HG03575 (cell line): ENCODE measurements at regions not wholly inside any gene's neighbourhood (a gene's known extent, or its start where the extent isn't known, plus 50 kb on each side); places are given as distances from the start of the nearest gene placed in this dataset.
"Not testable (repeated sequence)": the region's sequence is repeated elsewhere in the genome, so short reads cannot be mapped to it uniquely, and the experiment has no call there.

Source experiments
- ATAC-seq: cut with Tn5 transposase; IDR thresholded peaks from one replicate; pipeline ENCODE4 v1.9.1; 2021; ENCODE audit not compliant: unreplicated experiment, insufficient number of reproducible peaks, low FRiP score; ENCODE audit errors: extremely low read depth

- ATAC-seq = not testable (repeated sequence)
Measured at GRCh38 chr15:81705727-81706126, 331.7 kb upstream of the TMC3 start.

DNA sequence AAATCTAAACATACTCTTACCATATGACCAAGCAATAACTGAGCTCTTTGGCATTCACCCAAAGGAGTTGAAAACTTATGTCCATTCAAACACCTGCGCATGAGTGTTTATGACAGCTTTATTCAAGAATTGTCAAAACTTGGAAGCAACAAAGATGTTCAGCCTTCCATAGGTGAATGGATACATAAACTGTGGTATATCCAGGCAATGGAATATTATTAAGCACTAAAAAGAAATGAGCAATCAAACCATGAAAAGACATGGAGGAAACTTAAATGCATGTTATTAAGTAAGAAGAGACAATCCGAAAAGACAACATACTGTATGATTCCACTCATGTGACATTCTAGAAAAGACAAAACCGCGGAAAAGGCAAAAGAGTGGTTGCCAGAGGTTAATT, 312.0 kb upstream of the TMC3 start:
- ATAC-seq = no peak

DNA sequence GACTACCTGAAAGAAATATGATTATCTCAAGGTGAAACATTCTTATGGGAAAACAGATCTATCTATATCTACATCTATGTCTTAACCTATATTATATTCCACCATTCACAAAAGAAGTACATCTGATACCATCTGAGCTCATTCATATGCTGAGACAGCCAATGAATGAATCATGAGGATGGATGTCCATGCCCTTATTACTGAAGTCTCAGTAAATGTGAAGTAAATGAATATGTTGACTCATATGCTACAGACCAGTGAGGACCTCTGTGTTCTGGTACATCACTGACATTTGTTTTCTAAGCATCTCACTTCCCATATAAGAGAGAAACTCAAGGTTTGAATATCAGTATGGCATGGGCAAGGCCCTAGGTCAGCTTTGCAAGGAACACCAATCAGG, 311.2 kb upstream of the TMC3 start:
- no peak for ATAC-seq

GRCh38 chr15:81680829-81681228, 306.8 kb upstream of the TMC3 start:
- ATAC-seq = no peak

DNA sequence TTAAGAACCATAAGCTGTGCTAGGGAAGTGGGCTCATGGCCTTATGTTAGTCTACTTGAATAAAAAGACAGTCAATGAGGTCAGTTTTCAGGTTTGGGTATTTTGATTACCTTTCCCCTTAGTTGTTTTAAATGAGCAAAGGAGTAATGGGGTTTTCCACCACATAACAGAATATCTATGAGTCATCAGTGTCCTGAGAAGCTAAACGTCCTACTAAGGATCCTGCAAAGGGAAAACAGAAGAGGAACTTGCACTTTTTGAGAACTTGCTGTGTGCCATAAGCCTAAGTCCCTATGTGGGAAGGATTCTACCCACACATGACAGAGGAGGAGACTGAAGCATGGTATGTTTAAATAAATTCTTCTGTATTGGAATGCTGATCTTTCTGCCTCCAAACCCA, 292.8 kb upstream of the TMC3 start:
- no peak for ATAC-seq

DNA sequence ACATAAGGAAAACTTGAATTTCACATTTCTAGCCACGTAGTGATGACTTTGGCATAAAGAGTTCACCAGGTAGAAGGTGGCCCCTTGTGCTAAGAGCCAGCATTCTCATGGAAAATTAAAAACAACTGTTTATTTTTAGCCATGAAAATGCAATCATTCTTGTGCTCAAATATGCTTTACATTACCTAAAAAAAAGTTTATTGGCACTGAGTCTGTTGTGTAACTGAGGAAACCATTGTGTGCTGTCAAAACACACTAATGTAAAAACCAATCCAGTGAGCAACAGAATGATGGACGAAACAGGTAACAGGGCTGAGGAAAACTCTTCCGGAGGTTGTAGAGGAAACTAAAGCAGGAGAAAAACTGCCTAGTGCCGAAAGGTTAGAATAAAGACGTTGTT, 287.0 kb upstream of the TMC3 start:
- ATAC-seq = no peak

DNA sequence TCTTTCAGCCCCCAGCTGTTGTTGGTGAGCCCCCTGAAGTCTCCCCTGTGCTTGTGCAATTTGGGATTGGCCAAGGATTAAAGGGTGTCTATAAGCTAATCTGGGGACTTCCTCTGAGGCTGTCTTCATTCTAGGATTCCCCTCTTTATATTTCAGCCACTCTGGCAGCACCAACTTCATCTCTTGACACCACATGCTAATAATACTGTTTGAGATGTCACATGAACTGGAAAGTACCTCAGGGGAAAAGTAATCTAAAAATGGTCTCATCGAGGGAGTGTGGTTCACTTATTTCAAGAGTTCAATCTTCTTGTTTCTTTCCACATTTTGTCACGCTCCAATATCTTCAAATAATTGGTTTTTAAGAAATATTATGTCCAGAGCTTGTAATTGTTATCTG, 279.2 kb upstream of the TMC3 start:
- no peak for ATAC-seq

- ATAC-seq = no peak
Measured at GRCh38 chr15:81645470-81645869, 271.5 kb upstream of the TMC3 start.

- ATAC-seq = no peak
Measured at GRCh38 chr15:81643771-81644170, 269.8 kb upstream of the TMC3 start.

GRCh38 chr15:81642451-81642990, 268.5 kb upstream of the TMC3 start:
- no peak for ATAC-seq

DNA sequence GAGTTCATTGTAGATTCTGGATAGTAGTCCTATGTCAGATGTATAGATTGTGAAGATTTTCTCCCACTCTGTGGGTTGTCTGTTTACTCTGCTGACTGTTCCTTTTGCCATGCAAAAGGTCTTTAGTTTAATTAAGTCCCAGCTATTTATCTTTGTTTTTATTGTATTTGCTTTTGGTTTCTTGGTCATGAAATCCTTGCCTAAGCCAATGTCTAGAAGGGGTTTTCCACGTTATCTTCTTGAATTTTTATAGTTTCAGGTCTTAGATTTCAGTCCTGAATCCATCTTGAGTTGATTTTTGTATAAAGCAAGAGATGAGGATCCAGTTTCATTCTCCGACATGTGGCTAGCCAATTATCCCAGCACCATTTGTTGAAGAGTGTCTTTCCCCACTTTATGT, 262.1 kb upstream of the TMC3 start:
- ATAC-seq = not testable (repeated sequence)

DNA sequence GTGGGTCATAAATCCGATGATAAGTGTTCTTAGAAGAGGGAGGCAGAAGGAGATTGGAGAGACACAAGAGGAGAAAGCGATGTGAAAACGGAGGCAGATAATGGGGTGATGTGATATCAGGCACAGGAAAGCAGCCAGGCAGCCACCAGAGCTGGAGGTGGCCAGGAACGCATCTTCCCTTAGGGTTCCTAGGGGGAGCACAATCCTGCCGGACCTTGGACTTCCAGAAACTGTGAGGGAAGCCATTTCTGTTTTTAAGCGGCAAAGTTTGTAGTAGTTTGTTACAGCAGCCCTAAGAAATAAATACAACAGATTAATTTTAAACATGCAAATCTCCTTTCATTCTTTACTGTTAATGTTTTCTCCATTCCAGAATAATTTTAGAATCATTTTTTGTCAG, 259.9 kb upstream of the TMC3 start:
- ATAC-seq = no peak

GRCh38 chr15:81625896-81626295, 251.9 kb upstream of the TMC3 start:
- ATAC-seq = no peak

GRCh38 chr15:81619002-81619401, 245.0 kb upstream of the TMC3 start:
- no peak for ATAC-seq

DNA sequence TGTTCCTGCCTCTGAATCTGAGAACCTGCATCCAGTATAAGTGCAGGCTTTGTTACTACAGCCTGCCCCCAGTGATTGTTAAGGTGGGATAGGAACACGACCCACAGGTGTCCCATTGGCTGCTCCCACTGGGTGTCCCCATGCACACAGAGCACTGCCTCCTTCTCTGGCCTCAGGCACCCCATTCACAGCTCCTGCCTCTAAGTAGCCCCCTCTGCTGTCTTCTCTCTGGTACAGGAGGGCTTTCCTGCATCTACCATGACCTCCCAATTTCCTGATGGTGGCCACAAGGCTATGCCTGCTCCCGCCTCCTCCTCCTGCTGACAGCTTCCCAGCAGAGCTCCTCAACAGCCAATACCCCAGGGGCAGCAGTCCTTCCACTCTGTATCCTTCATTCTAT, 238.6 kb upstream of the TMC3 start:
- ATAC-seq = no peak

GRCh38 chr15:81611679-81612078, 237.7 kb upstream of the TMC3 start:
- no peak for ATAC-seq

- no peak for ATAC-seq
Measured at GRCh38 chr15:81608309-81608829, 234.4 kb upstream of the TMC3 start.

GRCh38 chr15:81604713-81605112, 230.7 kb upstream of the TMC3 start:
- no peak for ATAC-seq

GRCh38 chr15:81596159-81596865, 222.3 kb upstream of the TMC3 start:
- no peak for ATAC-seq

- ATAC-seq = no peak
Measured at GRCh38 chr15:81595752-81596151, 221.7 kb upstream of the TMC3 start.

GRCh38 chr15:81589671-81590070, 215.7 kb upstream of the TMC3 start:
- ATAC-seq = no peak
